Endothelial cell of umbilical vein (primary cell): ENCODE measurements at regions not wholly inside any gene's neighbourhood (a gene's known extent, or its start where the extent isn't known, plus 50 kb on each side); places are given as distances from the start of the nearest gene placed in this dataset.

ENCODE experiments used
- BruUV-seq: library from RNA; stranded (reverse); fragments of 400-500 nt; replicated peaks from 2 replicates; lab custom pipeline; 2021; lab: Mats Ljungman, UMichigan
- CTCF ChIA-PET: fragments of 300-600, 350-600 bp; sonication (Branson Sonifier 250); formaldehyde crosslinking; loops from one replicate; lab custom pipeline; 2021; ENCODE audit warnings: antibody characterized with exemption, inconsistent platforms; lab: Charles Lee
- POLR2A ChIA-PET: fragments of 300-600, 350-600 bp; sonication (Branson Sonifier 250); formaldehyde crosslinking; loops from one replicate; lab custom pipeline; 2021; ENCODE audit warnings: antibody characterized with exemption, inconsistent platforms; lab: Charles Lee
- DNase-seq: peaks from one replicate; pipeline ENCODE4 v3.0.0-alpha.2; 2011; ENCODE audit warnings: low read depth, low spot score
- FAIRE-seq: peaks from 2 replicates; lab custom pipeline; 2011; peaks lifted over from hg19 to GRCh38; lab: Jason Lieb, UNC
- H2AFZ ChIP-seq: 2 replicates; pipeline ENCODE4 v1.6.0; 2012; ENCODE audit warnings: low read depth, low read length, control low read depth, inconsistent platforms
- H3K27ac ChIP-seq: 2 replicates; pipeline ENCODE4 v1.5.1; 2011; ENCODE audit warnings: low read depth, mild to moderate bottlenecking, control low read depth, low read length, moderate library complexity; ENCODE audit not compliant: insufficient read depth
- H3K27me3 ChIP-seq, 2 experiments: 2 replicates each; pipeline versions ENCODE4 v1.6.0 to v1.6.1; 2011; ENCODE audit warnings: low read length in 2 of 2, mixed read lengths in 1 of 2; ENCODE audit not compliant: control insufficient read depth in 2 of 2, insufficient read depth in 2 of 2
- H3K36me3 ChIP-seq, 2 experiments: 2 replicates in 1 of 2; 3 replicates in 1 of 2; pipeline ENCODE4 v1.5.1; 2011; ENCODE audit warnings: low read length in 2 of 2, mild to moderate bottlenecking in 1 of 2, moderate library complexity in 1 of 2; ENCODE audit not compliant: control insufficient read depth in 2 of 2, insufficient read depth in 2 of 2; ENCODE audit errors: extremely low read depth in 1 of 2
- H3K4me1 ChIP-seq: 3 replicates; pipeline ENCODE4 v1.5.1; 2011; ENCODE audit warnings: mild to moderate bottlenecking, low read length; ENCODE audit not compliant: control insufficient read depth, insufficient read depth; ENCODE audit errors: extremely low read depth
- H3K4me2 ChIP-seq: 2 replicates; pipeline ENCODE4 v1.6.1; 2011; ENCODE audit warnings: low read length, control low read depth, mixed read lengths; ENCODE audit not compliant: insufficient read depth
- H3K4me3 ChIP-seq, 3 experiments: fragments of 200-600 bp in 1 of 3; sonication (generic), shearing (Covaris generic) in 1 of 3; replicated peaks in 1 of 3; 2 replicates each; pipeline ENCODE4 v1.5.1; 2011 to 2016; ENCODE audit warnings: control low read depth in 3 of 3, low read length in 3 of 3, mild to moderate bottlenecking in 2 of 3, inconsistent platforms in 1 of 3, low read depth in 1 of 3, moderate library complexity in 1 of 3; ENCODE audit not compliant: insufficient read depth in 1 of 3
- H3K79me2 ChIP-seq: 2 replicates; pipeline ENCODE4 v1.6.0; 2012; ENCODE audit warnings: low read length, inconsistent platforms; ENCODE audit not compliant: control insufficient read depth, insufficient read depth
- H3K9ac ChIP-seq: replicated peaks from 2 replicates; pipeline ENCODE3; 2011; ENCODE audit warnings: low read length, control low read depth; ENCODE audit not compliant: insufficient read depth; ENCODE audit errors: extremely low read depth
- H3K9me1 ChIP-seq: replicated peaks from 3 replicates; pipeline ENCODE4 v1.6.0; 2011; ENCODE audit warnings: mild to moderate bottlenecking, low read length; ENCODE audit not compliant: control insufficient read depth, insufficient read depth; ENCODE audit errors: extremely low read depth
- H3K9me3 ChIP-seq: replicated peaks from 2 replicates; pipeline ENCODE4 v1.5.1; 2012; ENCODE audit warnings: low read length, inconsistent platforms; ENCODE audit not compliant: control insufficient read depth, insufficient read depth
- H4K20me1 ChIP-seq: replicated peaks from 2 replicates; pipeline ENCODE3; 2011; ENCODE audit warnings: mild to moderate bottlenecking, low read length; ENCODE audit not compliant: control insufficient read depth, insufficient read depth; ENCODE audit errors: extremely low read depth
- EZH2 ChIP-seq: IDR thresholded peaks from 2 replicates; pipeline ENCODE4 v1.6.1; 2012; ENCODE audit warnings: borderline replicate concordance, low read depth, mild to moderate bottlenecking, moderate library complexity, low read length, inconsistent platforms; ENCODE audit not compliant: severe bottlenecking
- FOS ChIP-seq: IDR thresholded peaks from 2 replicates; pipeline ENCODE4 v1.6.1; 2011; ENCODE audit warnings: mild to moderate bottlenecking, low read length, moderate library complexity, borderline replicate concordance; ENCODE audit not compliant: insufficient read depth
- GATA2 ChIP-seq: IDR thresholded peaks from 2 replicates; pipeline ENCODE4 v1.7.0; 2011; ENCODE audit warnings: low read depth, mild to moderate bottlenecking, moderate library complexity, mixed read lengths, low read length; ENCODE audit not compliant: insufficient read length, insufficient read depth
- JUN ChIP-seq: IDR thresholded peaks from 2 replicates; pipeline ENCODE4 v1.6.1; 2011; ENCODE audit warnings: borderline replicate concordance, low read depth; ENCODE audit not compliant: insufficient read length, insufficient read depth
- MYC ChIP-seq: IDR thresholded peaks from one replicate; pipeline ENCODE4 v1.6.1; 2011; ENCODE audit warnings: mild to moderate bottlenecking, low read depth, low read length
- POLR2A ChIP-seq: IDR thresholded peaks from 2 replicates; pipeline ENCODE4 v1.6.1; 2012; ENCODE audit warnings: low read depth, mild to moderate bottlenecking, control low read depth, low read length
- POLR2AphosphoS5 ChIP-seq: IDR thresholded peaks from 2 replicates; pipeline ENCODE4 v1.6.1; 2012; ENCODE audit warnings: low read depth, mild to moderate bottlenecking, control low read depth, low read length, moderate library complexity; ENCODE audit not compliant: insufficient read depth
- dilution Hi-C: fragments of 300-500 bp; cut with MboI; formaldehyde crosslinking; loops from one replicate; pipeline ENCODE4 v1.15.0; 2019; ENCODE audit warnings: low sequenced_read_pairs; ENCODE audit not compliant: extremely low pct_ligation_motif_present
- intact Hi-C: fragments of 100-400 bp; cut with micrococcal nuclease; formaldehyde crosslinking; loops from one replicate; pipeline ENCODE4 v1.10.0; 2022
- TF ChIP-seq, protein P1 (sequence below): IDR thresholded peaks from 2 replicates; pipeline ENCODE4 v1.6.1; 2011; ENCODE audit not compliant: insufficient read depth, insufficient read length
- TF ChIP-seq, protein P2 (sequence below), 2 donors: IDR thresholded peaks; 1 replicate in 1 of 2; 2 replicates in 1 of 2; pipeline ENCODE4 v1.5.1; 2011; ENCODE audit warnings: low read length in 2 of 2, mild to moderate bottlenecking in 2 of 2, moderate library complexity in 2 of 2, control low read depth in 1 of 2, inconsistent platforms in 1 of 2, low read depth in 1 of 2; ENCODE audit not compliant: insufficient read depth in 1 of 2; ENCODE audit errors: extremely low read depth in 1 of 2

GRCh38 chr4:14513471-14513870 lies 488.8 kb upstream of the CPEB2 start:
- no peak overlapping the region for H2AFZ ChIP-seq
- H3K9ac ChIP-seq: no peak overlapping the region
- no peak for FAIRE-seq
- CTCF ChIA-PET: no interaction called here
- no peaks in the 10 kb centered on the region for H4K20me1 ChIP-seq
- H3K27me3 ChIP-seq: no peaks in the 10 kb centered on the region
- H3K27ac ChIP-seq: no peak overlapping the region
- no peaks in the 10 kb centered on the region for H3K36me3 ChIP-seq
- no peak for TF ChIP-seq POLR2A
- no peak for TF ChIP-seq GATA2
- POLR2A ChIA-PET: no interaction called here
- dilution Hi-C loops: no loop called here
- H3K9me3 ChIP-seq: peaks cover 2% of the 10 kb centered on the region
- no peaks in the 10 kb centered on the region for H3K79me2 ChIP-seq
- H3K4me2 ChIP-seq: no peak overlapping the region
- H3K9me1 ChIP-seq: no peaks in the 10 kb centered on the region
- DNase-seq: no peak
- no TSS peak for BruUV-seq
- H3K4me1 ChIP-seq: no peaks in the 10 kb centered on the region
- no peak overlapping the region for H3K4me3 ChIP-seq
- intact Hi-C loops: no loop called here

GRCh38 chr4:14515556-14515955 lies 486.7 kb upstream of the CPEB2 start:
- intact Hi-C loops (no loop called here), dilution Hi-C loops (no loop called here)
- ChIA-PET POLR2A (no interaction called here), CTCF (no interaction called here)
- DNase-seq: no peak
- H4K20me1 ChIP-seq: no peaks in the 10 kb centered on the region
- no peak for TF ChIP-seq POLR2A
- TF ChIP-seq FOS: no peak
- no peak for TF ChIP-seq MYC
- TF ChIP-seq EZH2: no peak
- TF ChIP-seq, protein P1, sequence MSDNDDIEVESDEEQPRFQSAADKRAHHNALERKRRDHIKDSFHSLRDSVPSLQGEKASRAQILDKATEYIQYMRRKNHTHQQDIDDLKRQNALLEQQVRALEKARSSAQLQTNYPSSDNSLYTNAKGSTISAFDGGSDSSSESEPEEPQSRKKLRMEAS: no peak
- TF ChIP-seq POLR2AphosphoS5: no peak
- TF ChIP-seq GATA2: no peak
- TF ChIP-seq JUN: no peak
- TF ChIP-seq, protein P2, sequence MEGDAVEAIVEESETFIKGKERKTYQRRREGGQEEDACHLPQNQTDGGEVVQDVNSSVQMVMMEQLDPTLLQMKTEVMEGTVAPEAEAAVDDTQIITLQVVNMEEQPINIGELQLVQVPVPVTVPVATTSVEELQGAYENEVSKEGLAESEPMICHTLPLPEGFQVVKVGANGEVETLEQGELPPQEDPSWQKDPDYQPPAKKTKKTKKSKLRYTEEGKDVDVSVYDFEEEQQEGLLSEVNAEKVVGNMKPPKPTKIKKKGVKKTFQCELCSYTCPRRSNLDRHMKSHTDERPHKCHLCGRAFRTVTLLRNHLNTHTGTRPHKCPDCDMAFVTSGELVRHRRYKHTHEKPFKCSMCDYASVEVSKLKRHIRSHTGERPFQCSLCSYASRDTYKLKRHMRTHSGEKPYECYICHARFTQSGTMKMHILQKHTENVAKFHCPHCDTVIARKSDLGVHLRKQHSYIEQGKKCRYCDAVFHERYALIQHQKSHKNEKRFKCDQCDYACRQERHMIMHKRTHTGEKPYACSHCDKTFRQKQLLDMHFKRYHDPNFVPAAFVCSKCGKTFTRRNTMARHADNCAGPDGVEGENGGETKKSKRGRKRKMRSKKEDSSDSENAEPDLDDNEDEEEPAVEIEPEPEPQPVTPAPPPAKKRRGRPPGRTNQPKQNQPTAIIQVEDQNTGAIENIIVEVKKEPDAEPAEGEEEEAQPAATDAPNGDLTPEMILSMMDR (IDR thresholded peaks at IDR 0.05; ENCODE audit: extremely low read depth in 1 of 2, insufficient read depth in 1 of 2, low read depth in 1 of 2, low read length in 2 of 2): no peak
- H2AFZ ChIP-seq: no peak overlapping the region
- H3K4me2 ChIP-seq: no peak overlapping the region
- H3K9ac ChIP-seq: no peak overlapping the region
- no TSS peak for BruUV-seq
- no peak overlapping the region for H3K4me3 ChIP-seq
- no peaks in the 10 kb centered on the region for H3K9me1 ChIP-seq
- H3K27ac ChIP-seq: no peak overlapping the region
- no peaks in the 10 kb centered on the region for H3K4me1 ChIP-seq
- H3K9me3 ChIP-seq: no peaks in the 10 kb centered on the region
- no peaks in the 10 kb centered on the region for H3K27me3 ChIP-seq
- H3K36me3 ChIP-seq: no peaks in the 10 kb centered on the region
- no peak for FAIRE-seq
- H3K79me2 ChIP-seq: no peaks in the 10 kb centered on the region
